KMS-11 (cell line): ENCODE measurements at regions not wholly inside any gene's neighbourhood (a gene's known extent, or its start where the extent isn't known, plus 50 kb on each side); places are given as distances from the start of the nearest gene placed in this dataset.

ENCODE experiments used
- H2AFZ ChIP-seq: fragments of 200-600 bp; sonication (generic); 2 replicates; pipeline ENCODE4 v1.6.1; 2016; ENCODE audit warnings: antibody characterized with exemption, mixed run types, low read depth
- H3K27ac ChIP-seq: fragments of 200-600 bp; sonication (generic); 2 replicates; pipeline ENCODE4 v1.6.1; 2016; ENCODE audit warnings: mild to moderate bottlenecking, mixed run types
- H3K27me3 ChIP-seq: fragments of 200-600 bp; sonication (generic); 2 replicates; pipeline ENCODE4 v1.6.1; 2017; ENCODE audit warnings: mild to moderate bottlenecking, low read depth, mixed run types, moderate library complexity; ENCODE audit not compliant: insufficient read depth
- H3K36me3 ChIP-seq: fragments of 200-600 bp; sonication (generic); 2 replicates; pipeline ENCODE4 v1.6.1; 2017; ENCODE audit warnings: mild to moderate bottlenecking, mixed run types; ENCODE audit not compliant: insufficient read depth
- H3K4me1 ChIP-seq: fragments of 200-600 bp; sonication (generic); 2 replicates; pipeline ENCODE4 v1.6.1; 2016; ENCODE audit warnings: mild to moderate bottlenecking, low read depth, mixed run types; ENCODE audit not compliant: poor library complexity, severe bottlenecking
- H3K4me2 ChIP-seq: fragments of 200-600 bp; sonication (generic); 2 replicates; pipeline ENCODE4 v1.7.0; 2016; ENCODE audit warnings: mild to moderate bottlenecking, mixed run types
- H3K4me3 ChIP-seq: fragments of 200-600 bp; sonication (generic); IDR thresholded peaks from 2 replicates; pipeline ENCODE4 v1.6.1; 2017; ENCODE audit warnings: low read depth, low read length, mixed read lengths; ENCODE audit not compliant: insufficient read depth
- H3K79me2 ChIP-seq: fragments of 200-600 bp; sonication (generic); 2 replicates; pipeline ENCODE4 v1.6.1; 2016; ENCODE audit warnings: low read depth, mixed run types; ENCODE audit not compliant: insufficient read depth
- H3K9ac ChIP-seq: fragments of 200-600 bp; sonication (generic); 2 replicates; pipeline ENCODE4 v1.6.1; 2016; ENCODE audit warnings: mild to moderate bottlenecking, mixed run types
- H4K20me1 ChIP-seq: fragments of 200-600 bp; sonication (generic); 2 replicates; pipeline ENCODE4 v1.6.1; 2016; ENCODE audit warnings: mild to moderate bottlenecking, mixed run types; ENCODE audit not compliant: insufficient read depth
- CTCF ChIP-seq: fragments of 200-600 bp; sonication (generic); conservative IDR thresholded peaks from 2 replicates; pipeline ENCODE4 v1.6.1; 2017; ENCODE audit warnings: low read depth, mild to moderate bottlenecking, antibody characterized with exemption, low read length, moderate library complexity, mixed read lengths

- H2AFZ ChIP-seq = peak overlapping the region; percentile 0; the same call in 1 of the 2 replicates
- H4K20me1 ChIP-seq = no peaks in the 10 kb centered on the region
- peak overlapping the region; percentile 59; the same call in 1 of the 2 replicates for H3K27ac ChIP-seq
- no peaks in the 10 kb centered on the region for H3K79me2 ChIP-seq
- H3K9ac ChIP-seq = no peak overlapping the region
- no peak for TF ChIP-seq CTCF
- H3K36me3 ChIP-seq = no peaks in the 10 kb centered on the region
- H3K4me3 ChIP-seq = no peak overlapping the region
- peak overlapping the region; percentile 73 for H3K4me2 ChIP-seq
- no peaks in the 10 kb centered on the region for H3K27me3 ChIP-seq
- H3K4me1 ChIP-seq = peaks cover 45% of the 10 kb centered on the region
These were observed 395.1 kb downstream of the CETN3 start for GRCh38 chr5:90014420-90014819.

- H3K79me2 ChIP-seq = no peaks in the 10 kb centered on the region
- peaks cover 8% of the 10 kb centered on the region for H3K4me1 ChIP-seq
- H4K20me1 ChIP-seq = no peaks in the 10 kb centered on the region
- no peak overlapping the region for H3K27ac ChIP-seq
- H3K4me3 ChIP-seq = no peak overlapping the region
- TF ChIP-seq CTCF = no peak
- no peak overlapping the region; the same call in 1 of the 2 replicates for H2AFZ ChIP-seq
- H3K36me3 ChIP-seq = no peaks in the 10 kb centered on the region
- H3K9ac ChIP-seq = no peak overlapping the region
- no peaks in the 10 kb centered on the region for H3K27me3 ChIP-seq
- H3K4me2 ChIP-seq = no peak overlapping the region
These were observed 409.2 kb downstream of the CETN3 start for GRCh38 chr5:90000351-90000750.

GRCh38 chr5:89998519-89999305 is 410.8 kb downstream of the CETN3 start:
- peaks cover 8% of the 10 kb centered on the region for H3K4me1 ChIP-seq
- H2AFZ ChIP-seq = no peak overlapping the region
- H3K79me2 ChIP-seq = no peaks in the 10 kb centered on the region
- no peak for TF ChIP-seq CTCF
- no peaks in the 10 kb centered on the region for H4K20me1 ChIP-seq
- H3K27me3 ChIP-seq = no peaks in the 10 kb centered on the region
- no peak overlapping the region for H3K27ac ChIP-seq
- no peaks in the 10 kb centered on the region for H3K36me3 ChIP-seq
- H3K4me3 ChIP-seq = no peak overlapping the region
- no peak overlapping the region for H3K9ac ChIP-seq
- H3K4me2 ChIP-seq = no peak overlapping the region

GRCh38 chr5:89996890-89997289 is 412.7 kb downstream of the CETN3 start:
- Histone ChIP-seq H3K4me1 (peaks cover 23% of the 10 kb centered on the region), H3K4me2 (no peak overlapping the region), H3K79me2 (no peaks in the 10 kb centered on the region), H3K27me3 (no peaks in the 10 kb centered on the region), H3K36me3 (no peaks in the 10 kb centered on the region), H3K4me3 (no peak overlapping the region), H2AFZ (no peak overlapping the region), H3K27ac (no peak overlapping the region), H4K20me1 (no peaks in the 10 kb centered on the region), H3K9ac (no peak overlapping the region)
- TF ChIP-seq CTCF = no peak
